OCI-LY1 (cell line): ENCODE measurements at regions not wholly inside any gene's neighbourhood (a gene's known extent, or its start where the extent isn't known, plus 50 kb on each side); places are given as distances from the start of the nearest gene placed in this dataset.

Source experiments
- EZH2 ChIP-seq: fragments of 200-600 bp; sonication (generic), shearing (Covaris generic); IDR thresholded peaks from 2 replicates; pipeline ENCODE4 v1.8.0; 2017; ENCODE audit warnings: borderline replicate concordance, mixed run types, mild to moderate bottlenecking, antibody characterized with exemption, low read length, moderate library complexity, mixed read lengths
- TF ChIP-seq, protein P1 (sequence below): fragments of 200-600 bp; sonication (generic), shearing (Covaris generic); IDR thresholded peaks from 2 replicates; pipeline ENCODE4 v1.5.1; 2017; ENCODE audit warnings: mild to moderate bottlenecking, antibody characterized with exemption, low read length, moderate library complexity, mixed read lengths

DNA sequence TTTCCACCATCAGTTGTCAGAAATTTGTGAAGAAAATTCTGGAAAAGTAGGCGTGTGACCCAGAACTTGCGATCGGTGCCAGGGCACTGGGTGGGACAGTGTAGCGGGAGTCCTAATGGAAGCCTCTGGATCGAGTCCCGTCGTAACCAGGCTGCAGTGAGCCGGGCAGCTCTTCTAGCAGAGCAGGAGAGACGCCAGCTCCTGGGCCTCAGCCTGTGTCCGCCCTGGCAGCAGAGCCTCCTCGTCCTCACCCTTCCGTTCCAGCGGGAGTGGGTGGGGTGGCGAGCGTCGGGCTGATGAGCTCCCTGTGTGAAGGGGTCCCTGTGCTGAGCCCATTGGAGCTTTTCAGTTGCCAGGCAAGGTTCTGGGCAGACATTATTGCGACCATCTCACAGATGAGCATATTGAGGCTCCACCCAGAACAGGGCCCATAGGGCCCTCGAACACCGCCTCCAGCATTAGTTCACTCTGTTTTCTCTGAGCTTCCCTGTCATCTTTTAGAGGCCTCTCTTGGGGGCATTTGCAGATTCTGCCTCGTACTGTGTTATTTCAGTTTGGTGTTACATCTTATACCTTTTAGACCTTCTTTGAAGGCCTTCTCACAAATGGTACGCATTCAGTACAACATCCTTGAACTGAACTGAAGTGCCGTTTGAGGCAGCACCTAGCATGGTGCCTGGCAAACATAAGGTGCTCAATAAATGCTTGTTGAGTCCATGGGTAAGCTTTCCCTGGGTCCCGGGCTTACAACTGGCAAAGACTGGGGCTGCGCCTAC is 207.1 kb upstream of the CIBAR2 start:
- no peak for TF ChIP-seq EZH2
- TF ChIP-seq, protein P1, sequence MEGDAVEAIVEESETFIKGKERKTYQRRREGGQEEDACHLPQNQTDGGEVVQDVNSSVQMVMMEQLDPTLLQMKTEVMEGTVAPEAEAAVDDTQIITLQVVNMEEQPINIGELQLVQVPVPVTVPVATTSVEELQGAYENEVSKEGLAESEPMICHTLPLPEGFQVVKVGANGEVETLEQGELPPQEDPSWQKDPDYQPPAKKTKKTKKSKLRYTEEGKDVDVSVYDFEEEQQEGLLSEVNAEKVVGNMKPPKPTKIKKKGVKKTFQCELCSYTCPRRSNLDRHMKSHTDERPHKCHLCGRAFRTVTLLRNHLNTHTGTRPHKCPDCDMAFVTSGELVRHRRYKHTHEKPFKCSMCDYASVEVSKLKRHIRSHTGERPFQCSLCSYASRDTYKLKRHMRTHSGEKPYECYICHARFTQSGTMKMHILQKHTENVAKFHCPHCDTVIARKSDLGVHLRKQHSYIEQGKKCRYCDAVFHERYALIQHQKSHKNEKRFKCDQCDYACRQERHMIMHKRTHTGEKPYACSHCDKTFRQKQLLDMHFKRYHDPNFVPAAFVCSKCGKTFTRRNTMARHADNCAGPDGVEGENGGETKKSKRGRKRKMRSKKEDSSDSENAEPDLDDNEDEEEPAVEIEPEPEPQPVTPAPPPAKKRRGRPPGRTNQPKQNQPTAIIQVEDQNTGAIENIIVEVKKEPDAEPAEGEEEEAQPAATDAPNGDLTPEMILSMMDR = no peak
